Left kidney (tissue), 1 donor: ENCODE measurements at regions not wholly inside any gene's neighbourhood (a gene's known extent, or its start where the extent isn't known, plus 50 kb on each side); places are given as distances from the start of the nearest gene placed in this dataset.
A peak's percentile ranks its signal among the peaks of the same experiment; 100 is the strongest.

Source experiments
- DNase-seq: peaks from one replicate; pipeline ENCODE4 v3.0.0-alpha.2; 2013

DNA sequence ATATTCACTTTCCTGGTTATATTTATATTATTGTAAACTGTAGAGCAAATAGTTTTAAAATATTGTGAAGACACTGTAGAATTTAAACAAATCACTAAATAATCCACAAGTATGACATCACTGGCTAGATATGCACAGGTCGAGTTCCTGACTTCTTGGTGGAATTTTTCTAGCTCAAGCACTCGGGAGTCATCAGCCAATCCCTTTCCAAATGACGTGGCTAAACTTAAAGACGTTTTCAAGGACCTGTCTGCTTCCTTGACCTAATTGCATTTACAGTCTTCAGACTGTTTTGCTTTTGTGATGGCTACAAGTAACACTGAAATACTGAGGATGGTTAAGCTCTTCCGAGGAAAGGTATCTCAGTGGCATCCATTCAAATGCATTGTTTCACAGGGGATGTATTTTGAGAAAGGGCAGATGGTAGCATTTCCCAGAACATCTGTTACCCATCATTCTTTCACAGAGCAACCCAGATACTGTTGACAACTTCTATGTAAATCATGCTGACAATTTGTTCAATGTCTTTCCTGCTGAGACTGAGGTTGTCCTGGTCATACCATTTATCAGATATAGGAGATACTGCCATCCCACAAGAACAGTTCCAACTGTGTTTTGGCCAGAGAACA lies 262.8 kb downstream of the CDH10 start:
- DNase-seq = peak; percentile 7

DNA sequence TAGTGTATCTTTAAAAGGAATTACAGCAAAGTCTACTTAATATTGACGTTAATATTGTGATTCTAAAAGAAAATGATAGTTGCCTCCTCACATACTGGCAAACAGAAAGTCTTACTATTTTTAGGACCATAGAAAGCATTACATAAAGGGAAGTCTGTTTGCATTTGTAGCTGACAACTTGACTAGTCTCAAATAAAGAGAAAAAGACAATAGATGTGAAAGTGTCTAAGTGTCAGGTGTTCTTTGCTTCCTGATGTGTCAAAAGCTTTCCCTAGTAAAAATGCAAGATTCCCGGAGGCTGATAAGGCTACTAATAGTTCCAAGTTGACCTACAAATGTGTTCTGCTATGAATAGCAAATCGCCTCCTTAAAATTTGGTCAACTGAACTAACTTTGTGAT lies 259.7 kb downstream of the CDH10 start:
- no peak for DNase-seq

DNA sequence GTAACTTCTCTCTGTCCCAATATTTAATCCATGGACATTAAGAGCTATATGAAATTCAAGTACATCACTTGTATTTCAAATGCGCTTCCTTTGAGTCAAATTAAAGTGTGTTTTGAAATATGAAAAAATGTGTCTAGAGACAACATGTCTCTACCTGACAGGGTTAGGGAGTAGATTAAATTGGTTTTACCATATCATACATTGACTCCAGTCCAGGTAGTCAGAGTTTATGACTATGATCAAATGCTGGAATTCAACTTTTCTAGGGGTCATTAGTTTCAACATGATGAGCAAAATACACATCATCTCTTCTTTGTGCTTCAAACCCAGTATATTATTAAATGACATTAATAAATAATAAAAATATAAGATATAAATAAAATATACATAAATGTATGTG lies 259.2 kb downstream of the CDH10 start:
- no peak for DNase-seq

DNA sequence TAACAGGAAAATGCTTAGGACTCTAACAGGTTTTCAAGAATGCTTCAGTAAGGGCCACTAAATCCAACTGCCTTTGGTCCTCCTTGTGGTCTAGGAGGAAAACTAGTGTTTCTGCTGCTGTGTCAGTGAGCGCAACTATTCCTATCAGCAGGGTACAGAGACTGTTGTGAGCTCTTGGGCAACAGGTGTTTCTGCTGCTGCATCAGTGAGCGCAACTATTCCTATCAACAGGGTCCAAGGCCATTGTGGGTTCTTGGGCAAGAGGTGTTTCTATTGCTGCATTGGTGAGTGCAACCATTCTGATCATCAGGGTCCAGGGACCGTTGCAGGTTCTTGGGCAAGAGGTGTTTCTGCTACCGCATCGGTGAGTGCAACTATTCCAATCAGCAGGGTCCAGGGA lies 256.3 kb downstream of the CDH10 start:
- no peak for DNase-seq

DNA sequence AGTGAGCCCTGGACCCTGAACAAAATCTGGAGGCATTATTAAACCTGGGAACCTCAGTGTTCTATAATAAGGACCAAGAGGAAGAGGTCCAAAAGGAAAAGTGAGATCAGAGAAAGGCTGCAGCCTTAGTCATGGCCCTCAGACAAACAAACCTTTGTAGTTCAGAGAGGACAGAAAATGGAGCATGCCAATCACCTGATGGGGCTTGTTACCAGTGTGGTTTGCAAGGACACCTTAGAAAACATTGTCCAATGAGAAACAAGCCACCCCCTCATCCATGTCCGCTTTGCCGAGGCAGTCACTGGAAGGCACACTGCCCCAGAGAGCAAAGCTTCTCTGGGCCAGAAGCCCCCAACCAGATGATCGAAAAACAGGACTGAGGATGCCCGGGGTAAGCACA lies 254.8 kb downstream of the CDH10 start:
- DNase-seq = no peak

DNA sequence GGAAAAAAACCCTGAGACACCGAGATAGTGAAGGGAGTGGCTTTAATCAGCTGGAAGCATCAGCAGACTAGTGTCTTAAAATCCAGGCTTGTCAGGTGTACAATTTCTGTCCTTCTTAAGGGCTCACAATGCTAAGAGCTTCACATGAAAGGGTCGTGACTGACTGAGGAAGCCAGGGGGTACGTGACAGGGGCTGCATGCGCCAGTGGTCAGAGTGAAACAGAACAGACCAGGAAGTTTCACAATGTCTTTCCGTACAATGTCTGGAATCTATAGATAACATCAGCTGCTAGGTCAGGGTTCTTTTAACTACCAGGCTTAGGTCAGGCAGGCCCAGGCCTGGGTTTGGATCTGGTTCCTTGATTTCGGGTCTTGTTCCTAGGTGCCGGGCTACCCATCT lies 253.0 kb downstream of the CDH10 start:
- DNase-seq = no peak

DNA sequence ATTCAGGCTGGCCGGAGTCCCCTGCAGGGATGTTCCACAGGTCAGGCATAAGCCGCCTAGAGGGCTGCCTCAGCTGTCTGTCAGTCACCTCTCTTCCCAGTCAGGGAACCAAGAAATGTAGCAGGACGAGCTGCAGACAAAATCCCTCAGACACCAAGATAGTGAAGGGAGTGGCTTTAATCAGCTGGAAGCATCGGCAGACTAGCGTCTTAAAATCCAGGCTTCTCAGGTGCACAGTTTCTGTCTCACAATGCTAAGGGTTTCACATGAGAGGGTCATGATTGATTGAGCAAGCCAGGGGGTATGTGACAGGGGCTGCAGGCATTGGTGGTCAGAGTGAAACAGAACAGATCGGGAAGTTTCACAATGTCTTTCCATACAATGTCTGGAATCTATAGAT lies 247.2 kb downstream of the CDH10 start:
- no peak for DNase-seq

DNA sequence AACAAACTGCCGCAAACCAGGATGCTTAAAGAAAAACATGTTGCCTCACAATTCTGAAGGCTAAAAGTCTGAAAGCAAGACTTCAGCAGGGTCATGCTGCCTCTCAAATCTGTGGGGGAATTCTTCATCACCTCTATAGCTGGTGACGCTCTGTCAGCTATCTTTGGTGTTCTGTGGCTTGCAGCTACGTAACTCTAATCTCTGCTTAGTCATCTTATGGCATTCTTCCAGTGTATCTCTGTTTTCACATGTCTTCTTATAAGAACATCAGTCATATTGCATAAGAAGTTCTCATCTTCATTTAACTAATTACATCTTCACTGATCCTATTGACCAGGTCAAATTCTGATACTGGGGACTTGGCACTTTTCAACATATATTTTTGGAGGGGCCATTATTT lies 243.0 kb downstream of the CDH10 start:
- DNase-seq = no peak

DNA sequence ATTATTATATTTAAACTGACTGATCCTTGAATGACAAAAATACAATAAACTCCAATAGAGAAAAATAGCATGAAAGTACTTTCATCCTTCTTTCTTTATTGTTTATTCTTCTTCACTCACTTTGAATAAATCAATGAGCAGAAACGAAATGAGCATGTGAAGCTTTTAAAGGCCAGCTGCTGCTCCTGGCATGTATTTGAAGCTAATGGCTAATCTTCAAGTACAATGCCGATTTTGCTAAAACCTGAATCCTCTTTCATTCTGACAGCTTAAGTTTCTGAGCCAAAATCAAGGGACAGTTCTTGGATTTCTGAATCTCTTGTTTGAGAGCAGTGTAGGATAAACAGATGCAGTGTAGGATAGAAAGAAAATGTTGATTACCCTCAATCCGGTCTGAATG lies 237.3 kb downstream of the CDH10 start:
- no peak for DNase-seq

DNA sequence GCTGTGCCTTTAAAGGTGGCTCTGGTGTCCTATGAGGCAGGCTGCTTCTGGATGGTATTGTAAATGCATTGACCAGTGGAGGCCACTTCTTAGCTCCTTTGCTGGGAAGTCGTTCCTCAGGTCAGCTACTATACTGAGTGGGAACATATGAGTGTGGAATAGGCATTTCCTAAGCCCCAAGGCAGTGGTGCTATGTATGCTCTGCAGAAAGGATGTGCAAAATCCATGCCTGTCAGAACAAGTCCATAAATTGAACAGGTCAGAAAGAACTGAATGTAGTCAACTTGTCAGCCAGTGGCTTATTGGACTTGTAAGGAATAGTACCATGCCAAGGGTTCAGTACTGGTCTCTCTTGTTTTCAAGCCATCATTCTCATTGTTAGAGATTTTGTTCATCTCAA lies 216.4 kb downstream of the CDH10 start:
- no peak for DNase-seq

DNA sequence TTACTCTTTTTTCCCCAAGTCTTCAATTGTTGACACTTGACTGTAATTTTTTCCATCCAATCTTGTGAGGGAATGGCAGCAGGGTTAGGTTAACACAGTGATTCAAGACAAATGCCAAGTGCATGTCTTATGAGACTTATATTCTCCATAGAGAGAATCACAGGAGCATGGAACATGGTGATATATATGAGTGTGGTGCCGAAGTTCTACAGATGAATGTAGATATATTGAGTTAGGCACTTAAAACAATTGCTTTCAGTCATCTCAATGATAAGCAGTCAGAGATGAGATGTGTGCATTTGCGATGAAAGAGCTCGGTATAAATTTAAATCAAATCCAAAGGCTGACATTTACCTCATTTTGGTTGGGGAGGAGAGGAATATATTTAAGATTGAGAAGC lies 211.2 kb downstream of the CDH10 start:
- DNase-seq = no peak
